IPS-11a (cell line): ENCODE measurements at regions not wholly inside any gene's neighbourhood (a gene's known extent, or its start where the extent isn't known, plus 50 kb on each side); places are given as distances from the start of the nearest gene placed in this dataset.

Experiments used
- H3K4me3 ChIP-seq: one replicate; pipeline ENCODE4 v1.5.1; 2013; ENCODE audit warnings: low read depth, low read length, control low read depth

- H3K4me3 ChIP-seq, result no peak overlapping the region
Measured at GRCh38 chr12:24608637-24609285, 340.1 kb downstream of the BCAT1 start.

- no peak overlapping the region for H3K4me3 ChIP-seq
Measured at GRCh38 chr12:24608108-24608507, 340.8 kb downstream of the BCAT1 start.

- no peak overlapping the region for H3K4me3 ChIP-seq
Measured at GRCh38 chr12:24605916-24606315, 343.0 kb downstream of the BCAT1 start.

GRCh38 chr12:24605466-24605865 is 343.4 kb downstream of the BCAT1 start:
- no peak overlapping the region for H3K4me3 ChIP-seq

GRCh38 chr12:24603371-24603770 is 345.5 kb downstream of the BCAT1 start:
- no peak overlapping the region for H3K4me3 ChIP-seq

- H3K4me3 ChIP-seq, result no peak overlapping the region
Measured at GRCh38 chr12:24600996-24601395, 347.9 kb downstream of the BCAT1 start.

GRCh38 chr12:24600551-24600950 is 348.4 kb downstream of the BCAT1 start:
- no peak overlapping the region for H3K4me3 ChIP-seq

GRCh38 chr12:24599736-24600135 is 349.2 kb downstream of the BCAT1 start:
- H3K4me3 ChIP-seq, result no peak overlapping the region

- H3K4me3 ChIP-seq, result no peak overlapping the region
Measured at GRCh38 chr12:24597580-24597979, 351.3 kb downstream of the BCAT1 start.

- no peak overlapping the region for H3K4me3 ChIP-seq
Measured at GRCh38 chr12:24596768-24597388, 352.0 kb downstream of the BCAT1 start.

GRCh38 chr12:24595652-24596235 is 353.2 kb downstream of the BCAT1 start:
- H3K4me3 ChIP-seq, result no peak overlapping the region

- no peak overlapping the region for H3K4me3 ChIP-seq
Measured at GRCh38 chr12:24591715-24592440, 357.0 kb downstream of the BCAT1 start.

GRCh38 chr12:24591079-24591626 is 357.7 kb downstream of the BCAT1 start:
- no peak overlapping the region for H3K4me3 ChIP-seq

GRCh38 chr12:24586293-24586692 is 362.6 kb downstream of the BCAT1 start:
- H3K4me3 ChIP-seq, result no peak overlapping the region

- H3K4me3 ChIP-seq, result no peak overlapping the region
Measured at GRCh38 chr12:24584032-24584675, 364.7 kb downstream of the BCAT1 start.

- H3K4me3 ChIP-seq, result no peak overlapping the region
Measured at GRCh38 chr12:24582954-24583601, 365.8 kb downstream of the BCAT1 start.

GRCh38 chr12:24574538-24574937 is 374.4 kb downstream of the BCAT1 start:
- no peak overlapping the region for H3K4me3 ChIP-seq

- H3K4me3 ChIP-seq, result no peak overlapping the region
Measured at GRCh38 chr12:24573621-24574020, 375.3 kb downstream of the BCAT1 start.

- H3K4me3 ChIP-seq, result no peak overlapping the region
Measured at GRCh38 chr12:24565300-24565699, 383.6 kb downstream of the BCAT1 start.

- H3K4me3 ChIP-seq, result peak overlapping the region; percentile 51
Measured at GRCh38 chr12:24562771-24563431, 386.0 kb downstream of the BCAT1 start.
